COLO829 (cell line): ENCODE measurements at regions not wholly inside any gene's neighbourhood (a gene's known extent, or its start where the extent isn't known, plus 50 kb on each side); places are given as distances from the start of the nearest gene placed in this dataset.

Experiments used
- DNase-seq: peaks from one replicate; pipeline ENCODE4 v3.0.0; 2012; ENCODE audit warnings: low spot score

DNA sequence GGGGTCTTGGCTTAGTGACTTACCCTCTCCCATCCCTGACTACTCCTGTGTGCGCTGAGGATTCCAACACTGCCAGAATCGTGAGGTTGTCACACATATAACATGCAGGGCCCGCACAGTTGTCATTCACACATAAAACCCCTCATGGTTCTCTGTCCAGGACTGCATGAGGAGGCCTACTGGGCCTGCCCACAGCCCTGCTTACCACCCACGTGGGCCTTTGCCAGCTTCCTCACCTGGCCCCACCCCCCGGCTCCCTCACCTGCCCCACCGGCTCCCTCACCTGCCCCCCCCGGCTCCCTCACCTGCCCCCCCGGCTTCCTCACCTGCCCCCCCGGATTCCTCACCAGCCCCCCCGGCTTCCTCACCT is 197.2 kb downstream of the TEX29 start:
- DNase-seq = no peak

DNA sequence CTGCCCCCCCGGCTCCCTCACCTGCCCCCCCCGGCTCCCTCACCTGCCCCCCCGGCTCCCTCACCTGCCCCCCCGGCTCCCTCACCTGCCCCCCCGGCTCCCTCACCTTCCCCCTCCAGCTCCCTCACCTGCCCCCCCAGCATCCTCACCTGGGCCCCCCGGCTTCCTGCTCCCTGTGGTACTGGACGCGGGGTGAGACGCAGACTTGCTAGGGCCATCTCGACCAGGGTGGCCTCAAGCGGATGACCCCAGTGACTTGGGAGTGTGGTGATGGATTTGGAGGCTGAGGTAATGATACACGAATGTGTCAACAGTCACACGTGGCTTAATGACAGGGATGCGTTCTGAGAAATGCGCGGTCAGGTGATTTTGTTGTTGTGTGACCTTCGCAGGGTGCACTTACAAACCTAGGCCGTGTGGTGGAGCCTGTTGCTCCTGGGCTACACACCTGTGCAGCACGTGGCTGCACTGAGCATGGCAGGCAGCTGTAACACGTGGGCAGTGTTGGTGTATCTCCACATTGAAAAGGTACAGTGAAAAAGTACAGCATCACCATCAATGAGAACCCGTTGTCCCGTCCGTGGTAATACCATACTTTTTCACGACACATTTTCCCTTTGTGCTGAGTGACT is 197.8 kb downstream of the TEX29 start:
- no peak for DNase-seq

DNA sequence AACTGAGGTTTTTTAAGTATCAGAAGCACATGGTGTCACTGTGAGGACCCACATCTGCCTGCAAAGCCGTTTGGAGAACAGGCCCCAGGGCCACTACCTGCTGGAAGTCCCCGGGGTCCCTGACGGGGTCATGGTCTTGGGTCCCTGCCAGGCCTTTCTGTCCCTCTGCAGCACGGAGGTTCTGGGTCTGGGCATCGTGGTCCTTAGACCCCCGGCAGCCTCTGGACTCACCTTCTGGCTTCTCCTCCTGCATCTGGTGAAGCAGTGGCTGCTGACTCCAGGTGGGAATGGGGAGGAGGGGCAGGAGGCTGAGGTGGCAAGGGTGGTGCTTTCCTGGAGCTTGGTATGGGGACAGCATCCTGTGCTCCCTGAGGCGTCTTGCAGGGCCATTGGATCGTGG is 198.6 kb downstream of the TEX29 start:
- DNase-seq = no peak

DNA sequence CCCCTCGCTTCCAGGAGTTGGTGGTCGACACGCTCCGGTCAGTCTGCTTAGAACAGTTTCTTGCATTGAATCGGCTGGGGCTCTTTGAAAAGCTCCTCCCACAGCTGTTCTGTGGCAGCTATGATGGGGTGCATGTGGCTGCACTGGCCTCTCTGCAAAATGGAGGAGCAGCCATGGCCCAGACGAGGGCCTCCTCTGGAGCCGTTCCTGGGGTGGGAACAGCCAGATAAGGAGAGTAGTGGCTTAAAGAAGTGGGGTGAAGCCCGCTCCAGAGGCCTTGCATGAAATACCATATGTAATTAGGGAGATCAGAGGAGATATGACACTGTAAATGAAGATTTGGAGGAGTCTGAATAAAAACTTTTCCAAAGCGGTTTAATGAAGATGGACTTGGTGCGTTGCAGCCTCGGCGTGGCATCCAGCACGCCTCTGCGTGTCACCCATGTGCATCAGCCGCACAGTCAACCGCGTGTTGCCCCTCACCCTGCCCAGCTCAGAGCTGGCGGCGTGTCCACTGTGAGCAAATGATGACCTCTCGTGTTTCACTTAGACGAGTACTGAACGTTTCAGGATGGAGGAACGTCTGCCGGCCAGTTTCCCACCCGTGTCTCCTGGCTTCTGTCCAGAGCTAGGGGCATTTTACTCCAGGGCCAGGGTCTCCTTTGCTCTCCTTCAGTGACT is 199.2 kb downstream of the TEX29 start:
- no peak for DNase-seq

DNA sequence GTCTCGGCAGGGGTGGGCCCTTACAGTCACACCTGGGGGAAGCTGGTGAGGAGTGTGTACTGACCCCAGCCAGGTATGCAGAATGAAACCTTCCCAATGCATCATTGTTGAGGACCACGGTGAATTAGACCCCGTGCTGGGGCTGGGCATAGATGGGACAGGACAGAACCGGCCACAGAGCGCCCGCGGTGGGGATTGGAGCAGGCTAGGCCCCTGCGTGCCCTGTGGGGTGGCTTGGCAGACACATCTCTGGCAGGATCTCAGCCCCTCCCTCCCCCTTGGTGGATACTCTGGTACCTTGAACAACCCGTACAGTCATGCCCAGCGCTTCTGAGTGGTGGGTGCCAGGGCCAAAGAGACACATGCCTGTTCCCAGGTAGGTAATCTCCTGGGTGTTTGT is 200.6 kb downstream of the TEX29 start:
- DNase-seq = no peak

DNA sequence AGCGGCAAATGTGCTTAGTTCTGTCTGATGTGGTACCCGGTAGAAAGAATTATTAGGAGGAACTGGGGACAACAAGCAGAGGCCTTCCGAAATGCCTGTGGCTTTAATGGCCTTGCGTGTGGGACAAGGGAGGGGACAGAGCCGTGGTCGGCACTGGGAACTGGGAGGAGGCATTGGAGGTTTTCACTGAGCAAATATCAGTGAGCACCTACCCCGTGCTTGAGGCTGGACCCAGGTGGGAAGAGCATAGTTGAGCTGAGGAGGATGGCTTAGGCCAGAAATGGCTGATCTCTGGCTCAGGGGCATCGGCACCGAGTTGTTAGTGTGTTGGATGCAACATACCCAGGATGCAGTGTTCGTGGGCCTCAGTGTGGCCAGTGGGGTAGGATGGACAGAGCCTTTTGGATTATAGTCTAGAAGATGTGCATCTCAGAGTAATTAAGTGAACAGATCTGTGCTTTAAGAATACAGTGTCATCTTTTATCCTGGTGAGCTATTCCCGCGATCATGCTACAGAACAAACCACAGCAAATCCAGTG is 201.3 kb downstream of the TEX29 start:
- DNase-seq = no peak

DNA sequence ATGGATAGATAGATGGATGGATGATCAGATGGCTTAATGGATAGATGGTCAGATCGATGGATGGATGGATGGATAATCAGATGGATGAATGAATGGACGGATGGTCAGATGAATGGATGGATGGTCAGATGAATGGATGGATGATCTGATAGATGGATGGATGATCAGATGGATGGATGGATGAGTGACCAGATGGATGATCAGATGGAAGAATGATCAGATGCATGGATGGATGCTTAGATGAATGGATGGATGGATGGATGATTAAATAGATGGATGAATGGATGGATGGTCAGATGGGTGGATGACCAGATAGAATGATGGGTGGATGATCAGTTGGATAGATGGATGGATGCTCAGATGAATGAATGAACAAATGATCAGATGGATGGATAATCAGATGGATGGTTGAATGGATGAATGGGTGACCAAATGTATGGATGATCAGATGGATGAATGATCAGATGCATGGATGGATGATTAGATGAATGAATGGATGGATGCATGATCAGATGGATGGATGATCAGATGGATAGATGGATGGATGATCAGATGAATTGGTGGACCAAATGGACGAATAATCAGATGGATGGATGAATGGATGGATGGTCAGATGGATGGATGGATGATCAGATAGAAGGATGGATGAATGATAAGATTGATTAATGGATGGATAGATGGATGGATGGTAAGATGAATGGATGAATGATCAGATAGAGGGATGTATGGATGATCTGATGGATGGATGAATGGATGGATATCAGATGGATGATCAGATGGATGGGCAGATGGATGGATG is 205.1 kb downstream of the TEX29 start:
- DNase-seq = no peak

DNA sequence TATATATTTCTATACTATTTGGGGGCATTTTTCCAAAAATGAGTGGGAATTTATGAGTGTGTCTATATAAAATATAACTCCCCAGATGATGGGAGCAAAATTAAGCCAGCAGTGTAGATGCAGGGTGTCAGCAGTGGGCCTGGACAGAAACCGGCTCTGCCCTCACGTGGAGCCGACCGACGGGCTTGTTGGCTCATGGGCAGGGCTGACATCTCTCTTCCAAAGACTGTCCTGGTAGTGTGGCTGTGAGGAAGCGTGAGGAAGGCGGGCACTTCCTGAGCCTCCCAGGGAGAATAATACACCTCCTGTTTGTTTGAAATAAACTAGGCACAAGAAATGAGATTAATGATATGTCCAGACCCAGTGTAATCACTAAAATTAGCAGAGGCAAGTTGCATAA is 206.5 kb downstream of the TEX29 start:
- DNase-seq = no peak

DNA sequence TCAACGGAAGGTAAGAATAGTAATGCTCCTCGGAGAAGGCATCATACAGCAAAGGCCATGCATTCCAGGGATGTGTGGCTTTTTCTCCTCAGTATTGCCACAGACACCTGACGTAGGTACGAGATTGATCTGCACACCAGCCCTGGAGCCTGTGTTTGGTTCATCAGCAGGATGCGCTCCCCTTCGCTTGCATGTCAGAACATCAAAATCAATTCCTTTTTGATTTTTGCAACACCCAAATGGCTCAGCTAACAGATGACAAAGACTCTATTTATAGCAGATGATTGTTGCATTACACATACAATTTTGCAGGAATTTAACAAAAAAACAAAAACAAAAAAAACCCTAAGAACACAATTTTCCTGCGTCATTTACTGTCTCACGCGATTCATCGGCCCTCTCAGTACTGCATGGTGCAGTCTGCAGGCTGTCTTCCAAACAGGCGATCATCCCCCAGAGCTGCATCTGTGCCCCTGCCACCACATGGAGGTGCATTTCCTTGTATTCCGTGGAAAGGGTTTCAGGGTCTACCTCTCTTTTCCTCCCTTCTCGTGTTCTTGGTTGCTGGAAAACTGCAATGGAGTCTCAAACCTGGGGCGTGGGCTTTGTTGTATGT is 207.3 kb downstream of the TEX29 start:
- DNase-seq = no peak

DNA sequence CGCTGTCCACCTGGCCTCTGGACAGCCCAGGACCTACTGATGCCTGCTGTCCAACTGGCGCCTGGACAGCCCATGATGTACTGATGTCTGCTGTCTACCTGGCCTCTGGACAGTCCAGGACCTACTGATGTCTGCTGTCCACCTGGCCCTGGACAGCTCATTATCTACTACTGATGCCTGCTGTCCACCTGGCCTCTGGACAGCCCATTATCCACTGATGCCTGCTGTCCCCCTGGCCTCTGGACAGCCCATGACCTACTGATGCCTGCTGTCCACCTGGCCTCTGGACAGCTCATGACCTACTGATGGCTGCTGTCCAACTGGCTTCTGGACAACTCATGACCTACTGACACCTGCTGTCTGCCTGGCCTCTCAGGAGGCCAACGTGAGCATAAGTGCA is 208.1 kb downstream of the TEX29 start:
- DNase-seq = no peak

DNA sequence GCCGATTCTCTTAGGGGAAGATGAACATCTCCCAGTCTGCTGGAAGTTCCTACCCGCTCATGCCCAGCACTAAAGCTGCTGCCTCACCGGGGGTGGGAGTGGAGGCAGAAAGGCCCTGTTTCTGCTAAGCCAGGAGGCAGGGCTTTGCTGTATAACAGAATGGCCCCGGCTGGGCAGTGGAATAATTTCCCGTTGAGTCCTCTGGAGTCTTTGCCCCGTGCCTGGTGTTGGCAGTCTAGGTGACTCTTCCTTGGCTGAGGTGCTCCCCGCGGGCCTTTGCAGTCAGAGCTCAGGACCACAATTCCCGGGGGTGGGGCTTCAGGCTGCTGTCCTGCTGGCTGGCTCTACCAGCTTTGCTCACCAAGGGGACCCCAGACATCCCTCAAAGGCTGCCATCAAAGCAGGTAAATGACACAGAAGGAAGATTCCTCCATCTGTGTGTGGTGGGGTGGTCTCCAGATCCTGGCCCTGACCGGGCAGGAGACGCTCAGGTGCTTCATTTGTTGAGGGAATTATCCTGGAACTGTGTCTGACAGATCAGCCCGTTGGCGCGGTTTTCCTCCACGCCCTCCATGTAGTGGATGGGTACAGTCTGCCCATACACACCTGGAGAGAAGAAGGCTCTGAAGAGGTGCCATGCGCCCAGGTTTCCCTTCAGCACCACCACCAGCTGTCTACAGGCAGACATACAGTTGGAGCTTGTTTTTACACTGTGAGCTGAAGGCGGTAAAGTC is 209.9 kb downstream of the TEX29 start:
- DNase-seq = no peak

DNA sequence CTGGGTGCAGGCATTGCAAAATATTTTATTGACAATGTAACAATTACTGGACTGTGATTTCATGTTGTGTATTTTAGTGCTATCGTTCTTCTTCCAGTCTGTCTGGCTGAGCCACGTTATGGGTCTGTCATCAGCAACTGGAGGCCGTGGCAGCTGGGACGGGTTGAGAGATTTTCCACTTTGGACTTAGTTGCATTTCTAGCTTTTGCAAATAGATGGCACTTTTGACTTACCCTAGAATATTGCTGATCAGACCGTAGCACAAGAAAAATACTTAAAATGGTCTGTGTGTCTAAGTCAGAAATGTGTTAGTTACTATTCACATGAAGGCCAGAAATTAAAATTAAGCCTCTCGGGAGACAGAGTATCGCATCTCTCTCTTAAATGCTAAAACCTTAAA is 211.1 kb downstream of the TEX29 start:
- no peak for DNase-seq

DNA sequence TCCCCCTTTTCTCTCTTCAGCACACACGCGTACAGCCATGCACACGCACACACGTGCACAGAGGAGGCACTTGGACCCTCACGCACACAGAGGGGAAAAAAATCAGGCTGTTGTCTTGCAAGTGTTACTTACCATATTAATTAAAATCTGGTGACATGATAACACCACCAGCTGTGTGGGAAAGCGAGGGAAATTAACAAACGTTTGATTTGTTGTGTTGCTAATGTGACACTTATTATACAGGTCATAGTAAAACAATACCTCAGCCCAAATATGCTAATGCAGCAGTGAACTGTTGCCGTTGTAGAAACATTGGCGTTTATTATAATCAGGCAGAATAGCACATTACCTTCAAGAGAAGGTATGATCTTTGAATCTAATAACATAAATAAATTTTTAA is 211.7 kb downstream of the TEX29 start:
- no peak for DNase-seq

DNA sequence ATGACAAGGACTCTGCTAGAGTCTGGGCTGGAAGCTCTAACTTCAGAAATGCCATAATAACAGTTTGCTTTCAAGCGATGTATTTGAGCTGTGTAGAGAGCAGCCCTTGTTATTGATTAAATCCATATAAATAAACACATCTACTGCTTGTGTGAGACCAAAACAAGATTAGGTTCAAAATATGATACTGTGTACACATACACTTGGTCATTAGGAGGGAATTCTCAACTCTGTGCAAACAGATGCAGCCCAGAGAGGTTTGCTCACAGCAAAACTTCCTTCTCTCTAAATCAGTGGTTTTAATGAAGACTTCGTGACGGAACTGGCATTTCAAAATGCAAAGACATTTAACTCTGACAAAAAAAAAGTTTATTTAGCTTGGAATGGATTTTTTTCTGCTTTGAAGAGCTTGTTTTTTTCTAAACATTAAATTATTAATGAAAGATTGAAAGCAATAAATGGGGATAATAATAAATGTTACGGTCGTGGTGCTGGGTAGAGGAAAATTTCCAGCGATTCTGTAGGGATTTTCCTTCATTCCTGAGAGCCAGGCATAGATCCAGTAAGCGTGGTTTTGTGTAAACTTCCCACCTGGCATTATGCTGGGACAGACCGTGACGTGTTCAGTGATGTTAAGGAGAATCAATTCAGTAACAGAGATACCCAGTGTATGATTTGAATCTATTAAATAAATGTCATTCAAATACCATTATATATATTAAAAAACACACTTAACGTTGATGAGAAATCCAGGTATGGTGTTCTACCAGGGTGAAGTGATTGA is 213.7 kb downstream of the TEX29 start:
- no peak for DNase-seq

DNA sequence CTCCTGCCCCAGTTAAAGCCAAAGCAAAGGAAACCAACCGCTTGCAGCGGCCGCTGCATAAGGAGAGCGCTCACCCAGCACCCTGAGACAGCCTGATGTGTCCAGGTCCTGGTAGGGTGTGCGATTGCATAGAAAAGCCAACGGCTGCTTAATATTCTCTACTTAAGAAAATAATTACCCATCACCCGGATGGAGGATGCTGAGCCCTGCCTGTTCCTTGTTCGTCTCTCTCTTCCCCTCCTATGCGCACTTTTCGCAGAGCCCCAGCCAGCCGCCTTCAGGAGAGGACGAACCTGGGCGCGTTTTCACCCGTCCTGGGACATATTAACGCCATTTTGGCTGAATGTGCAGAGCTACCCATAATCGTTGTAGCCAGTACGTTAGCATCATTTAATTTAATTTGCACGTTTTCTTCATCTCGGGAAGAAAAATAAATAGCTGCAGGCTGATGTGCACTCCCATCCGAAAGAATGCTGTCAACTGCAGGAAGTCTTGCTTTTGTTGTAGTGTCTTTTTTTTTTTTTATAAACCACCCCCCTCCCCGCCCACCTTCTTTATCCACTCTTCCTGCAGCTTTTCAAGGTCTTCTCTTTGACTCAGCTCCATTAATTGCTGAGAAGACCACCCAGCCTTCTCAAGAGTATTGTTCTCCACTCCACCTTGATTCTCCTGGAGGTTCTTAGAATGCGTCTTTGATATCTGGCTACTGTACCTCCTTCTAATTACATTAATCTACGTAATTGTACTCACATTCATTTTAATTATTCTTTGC is 214.5 kb downstream of the TEX29 start:
- no peak for DNase-seq

DNA sequence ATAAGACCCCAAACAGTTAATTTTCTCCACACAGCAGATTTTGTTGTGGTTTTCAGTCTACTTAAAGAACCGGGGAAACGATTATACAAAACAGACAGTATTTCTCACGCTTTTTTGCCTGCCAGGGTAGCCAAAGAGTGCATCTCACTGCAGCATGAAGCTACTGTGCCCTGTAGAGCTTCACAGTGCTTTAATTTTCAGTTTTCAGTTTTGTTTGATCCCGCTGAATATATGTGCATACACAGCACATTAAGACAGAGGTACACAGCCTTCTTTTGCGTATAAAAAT is 215.0 kb downstream of the TEX29 start:
- no peak for DNase-seq

DNA sequence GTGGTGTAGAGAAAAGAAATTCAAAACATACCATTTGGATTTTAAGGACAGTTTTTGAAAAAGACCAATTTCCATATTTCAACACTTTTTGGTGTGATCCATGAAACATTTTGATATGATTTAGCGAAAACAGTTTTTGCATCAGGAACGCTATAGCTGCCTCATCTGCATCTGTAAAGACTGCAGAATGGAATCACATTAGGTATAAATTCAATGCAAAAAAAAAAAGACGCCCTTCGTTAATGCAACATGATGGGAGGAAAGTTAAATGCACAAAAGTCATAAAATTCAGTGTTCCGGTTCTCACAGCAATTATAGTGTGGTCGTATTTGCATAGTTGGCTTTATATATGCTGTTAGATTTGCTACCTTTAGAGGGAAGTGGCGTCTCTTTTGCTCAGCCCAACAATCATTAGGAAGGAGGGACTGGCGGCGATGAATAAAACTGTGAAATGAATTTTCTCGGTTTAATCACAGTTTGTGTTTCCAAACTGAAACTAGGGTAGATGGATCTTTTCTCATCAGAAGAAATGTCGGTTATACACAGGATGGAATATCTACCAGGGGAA is 215.7 kb downstream of the TEX29 start:
- no peak for DNase-seq

DNA sequence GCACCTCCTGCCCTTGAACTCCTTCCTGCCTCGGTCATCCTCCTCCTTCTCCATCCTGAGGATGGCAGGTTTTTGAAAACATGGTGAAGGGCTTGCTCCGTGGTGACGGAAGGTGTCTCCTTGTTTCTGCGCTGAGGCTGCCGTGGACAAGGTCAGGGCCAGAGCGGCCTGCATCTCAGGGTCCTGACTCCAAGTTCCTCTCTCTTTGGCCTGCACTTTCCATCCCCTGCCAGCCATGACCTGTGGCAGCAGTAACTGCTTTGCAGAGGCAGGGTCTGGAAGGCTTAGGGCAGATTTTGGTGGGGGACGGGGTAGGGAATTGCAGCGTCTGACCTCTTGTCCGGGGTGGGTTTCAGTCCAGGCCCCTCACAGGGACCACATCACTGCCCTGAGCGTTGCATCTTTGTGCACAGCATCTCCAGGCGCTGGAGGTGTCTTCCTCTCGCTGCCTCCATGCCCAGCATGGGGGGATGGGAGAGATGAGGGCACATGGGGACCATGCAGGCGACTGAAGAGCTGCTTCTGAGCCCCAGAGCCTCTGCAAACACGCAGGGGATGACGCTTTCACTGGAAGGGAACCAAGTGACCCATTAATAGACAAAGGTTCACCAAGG is 216.8 kb downstream of the TEX29 start:
- DNase-seq = no peak

DNA sequence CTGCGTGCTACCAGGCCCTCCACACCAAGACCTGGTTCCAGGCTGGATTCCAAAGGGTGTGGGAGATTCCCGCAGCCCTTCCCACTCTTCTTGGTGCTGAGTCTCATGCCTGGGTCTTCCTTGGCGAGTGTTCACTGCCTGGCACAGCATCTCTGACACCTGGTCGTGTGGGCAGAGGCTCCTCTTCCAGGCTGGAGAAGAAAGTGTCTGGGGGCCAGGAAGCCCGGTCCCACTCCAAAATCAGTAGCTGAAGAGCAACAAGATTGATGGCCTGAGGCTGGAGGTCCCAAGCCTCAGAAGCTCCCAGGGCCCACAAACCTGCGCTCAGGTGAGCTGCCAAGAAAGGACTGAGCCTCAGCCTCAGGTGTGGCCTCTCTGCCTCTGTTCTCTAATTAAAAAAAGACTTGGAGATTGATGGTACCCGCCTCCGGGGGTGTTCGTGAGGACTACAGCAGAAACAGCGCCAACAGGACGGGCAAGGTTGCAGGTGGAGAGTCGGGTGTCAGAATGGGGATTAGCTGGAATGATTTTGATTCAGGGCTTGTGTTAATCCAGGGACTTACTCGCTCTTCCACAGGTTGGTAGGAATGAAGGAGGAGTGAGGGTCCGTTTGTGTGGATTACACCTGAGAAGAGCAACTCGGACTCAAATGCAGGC is 217.5 kb downstream of the TEX29 start:
- DNase-seq = no peak
